Glutamatergic neuron (in vitro differentiated cells): ENCODE measurements at regions not wholly inside any gene's neighbourhood (a gene's known extent, or its start where the extent isn't known, plus 50 kb on each side); places are given as distances from the start of the nearest gene placed in this dataset.

Experiments used
- DNase-seq: peaks from one replicate; pipeline ENCODE4 v3.0.0; 2022
- H3K27ac Mint-ChIP-seq: one replicate; pipeline ENCODE4 v1.8.0; 2020; ENCODE audit warnings: mild to moderate bottlenecking, mixed read lengths, inconsistent platforms; ENCODE audit not compliant: unreplicated experiment
- H3K27me3 Mint-ChIP-seq: one replicate; pipeline ENCODE4 v1.8.0; 2020; ENCODE audit warnings: mild to moderate bottlenecking, moderate library complexity, mixed read lengths, inconsistent platforms; ENCODE audit not compliant: unreplicated experiment
- H3K36me3 Mint-ChIP-seq: one replicate; pipeline ENCODE4 v1.8.0; 2020; ENCODE audit warnings: mild to moderate bottlenecking, mixed read lengths, inconsistent platforms; ENCODE audit not compliant: unreplicated experiment
- H3K4me1 Mint-ChIP-seq: one replicate; pipeline ENCODE4 v1.8.0; 2020; ENCODE audit warnings: mild to moderate bottlenecking, low read depth, mixed read lengths, inconsistent platforms; ENCODE audit not compliant: unreplicated experiment
- H3K4me3 Mint-ChIP-seq: one replicate; pipeline ENCODE4 v1.8.0; 2020; ENCODE audit warnings: mild to moderate bottlenecking, mixed read lengths, inconsistent platforms; ENCODE audit not compliant: unreplicated experiment
- H3K9me3 Mint-ChIP-seq: one replicate; pipeline ENCODE4 v1.8.0; 2020; ENCODE audit warnings: mild to moderate bottlenecking, moderate library complexity, mixed read lengths, inconsistent platforms; ENCODE audit not compliant: unreplicated experiment
- TF ChIP-seq, protein P1 (sequence below): fragments of 200-600 bp; sonication (generic); IDR thresholded peaks from one replicate; pipeline ENCODE4 v1.5.0; 2021; ENCODE audit not compliant: partially characterized antibody, unreplicated experiment

DNA sequence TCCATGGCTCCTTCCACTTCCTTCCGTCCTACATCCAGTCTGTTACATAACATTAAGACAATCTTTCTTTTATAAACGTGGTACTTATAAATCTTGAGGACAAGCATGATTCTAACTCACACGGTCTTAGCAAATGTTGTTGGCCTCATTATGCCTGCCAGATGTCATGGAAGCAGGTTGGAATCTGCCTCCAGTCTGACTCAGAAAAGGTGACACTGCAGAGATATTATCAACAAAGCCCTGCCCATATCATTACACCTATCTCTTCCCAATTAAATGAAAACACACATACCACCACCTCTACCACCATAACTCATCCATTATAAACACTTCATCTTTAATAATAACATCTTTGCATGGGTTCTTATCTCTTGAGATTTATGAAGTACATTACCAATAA lies 334.7 kb upstream of the CHAC2 start:
- Mint-ChIP-seq H3K9me3 (no peaks in the 10 kb centered on the region), H3K4me3 (no peak overlapping the region), H3K36me3 (no peaks in the 10 kb centered on the region), H3K27me3 (no peaks in the 10 kb centered on the region), H3K4me1 (no peaks in the 10 kb centered on the region), H3K27ac (no peak overlapping the region)
- DNase-seq = no peak
- TF ChIP-seq, protein P1, sequence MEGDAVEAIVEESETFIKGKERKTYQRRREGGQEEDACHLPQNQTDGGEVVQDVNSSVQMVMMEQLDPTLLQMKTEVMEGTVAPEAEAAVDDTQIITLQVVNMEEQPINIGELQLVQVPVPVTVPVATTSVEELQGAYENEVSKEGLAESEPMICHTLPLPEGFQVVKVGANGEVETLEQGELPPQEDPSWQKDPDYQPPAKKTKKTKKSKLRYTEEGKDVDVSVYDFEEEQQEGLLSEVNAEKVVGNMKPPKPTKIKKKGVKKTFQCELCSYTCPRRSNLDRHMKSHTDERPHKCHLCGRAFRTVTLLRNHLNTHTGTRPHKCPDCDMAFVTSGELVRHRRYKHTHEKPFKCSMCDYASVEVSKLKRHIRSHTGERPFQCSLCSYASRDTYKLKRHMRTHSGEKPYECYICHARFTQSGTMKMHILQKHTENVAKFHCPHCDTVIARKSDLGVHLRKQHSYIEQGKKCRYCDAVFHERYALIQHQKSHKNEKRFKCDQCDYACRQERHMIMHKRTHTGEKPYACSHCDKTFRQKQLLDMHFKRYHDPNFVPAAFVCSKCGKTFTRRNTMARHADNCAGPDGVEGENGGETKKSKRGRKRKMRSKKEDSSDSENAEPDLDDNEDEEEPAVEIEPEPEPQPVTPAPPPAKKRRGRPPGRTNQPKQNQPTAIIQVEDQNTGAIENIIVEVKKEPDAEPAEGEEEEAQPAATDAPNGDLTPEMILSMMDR = no peak

DNA sequence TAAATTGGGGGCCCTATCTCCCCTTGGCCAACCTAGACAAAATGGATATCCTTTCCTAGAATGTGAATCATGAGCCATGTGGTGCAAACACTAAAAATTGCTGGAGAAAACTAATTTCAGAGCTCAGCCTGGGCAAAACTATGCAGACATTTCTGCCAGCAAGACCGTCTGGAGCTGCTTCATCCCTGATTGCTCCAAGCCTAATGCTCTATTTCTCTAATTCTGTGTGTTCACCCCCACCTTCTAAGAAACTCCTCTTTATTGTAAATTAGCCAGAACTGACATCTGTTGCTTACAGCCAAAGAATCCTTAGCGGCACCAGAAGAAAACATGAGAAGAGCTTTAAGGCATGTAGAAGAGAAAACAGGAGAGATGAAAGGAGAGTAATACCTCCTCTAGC lies 337.7 kb upstream of the CHAC2 start:
- Mint-ChIP-seq H3K36me3 (no peaks in the 10 kb centered on the region), H3K27me3 (no peaks in the 10 kb centered on the region), H3K4me3 (no peak overlapping the region), H3K4me1 (no peaks in the 10 kb centered on the region), H3K27ac (no peak overlapping the region), H3K9me3 (peaks cover 2% of the 10 kb centered on the region)
- TF ChIP-seq, protein P1 = no peak
- no peak for DNase-seq

DNA sequence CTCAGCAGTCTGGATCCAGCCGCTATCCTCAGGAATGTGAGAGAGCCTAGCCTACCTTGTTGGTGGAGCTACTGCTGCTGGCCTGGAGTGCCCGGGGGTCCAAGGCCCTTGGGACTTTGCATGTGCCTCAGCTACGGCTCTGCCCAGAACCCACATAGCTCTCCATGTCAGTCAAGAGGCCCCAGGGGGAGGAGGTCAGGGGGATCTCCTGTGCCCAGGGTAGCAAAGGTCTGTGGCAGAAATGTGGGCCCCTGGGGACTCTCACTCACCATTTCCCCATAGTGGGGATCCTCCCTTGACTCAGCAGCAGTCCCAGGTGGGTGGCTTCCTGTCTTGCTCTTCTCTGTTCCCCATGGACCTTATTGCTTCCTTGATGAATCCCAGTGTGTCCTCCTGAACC lies 342.7 kb upstream of the CHAC2 start:
- no peak overlapping the region for H3K4me3 Mint-ChIP-seq
- no peak for DNase-seq
- TF ChIP-seq, protein P1 = no peak
- no peaks in the 10 kb centered on the region for H3K4me1 Mint-ChIP-seq
- no peak overlapping the region for H3K27ac Mint-ChIP-seq
- H3K9me3 Mint-ChIP-seq = peaks cover 2% of the 10 kb centered on the region
- no peaks in the 10 kb centered on the region for H3K36me3 Mint-ChIP-seq
- H3K27me3 Mint-ChIP-seq = no peaks in the 10 kb centered on the region

DNA sequence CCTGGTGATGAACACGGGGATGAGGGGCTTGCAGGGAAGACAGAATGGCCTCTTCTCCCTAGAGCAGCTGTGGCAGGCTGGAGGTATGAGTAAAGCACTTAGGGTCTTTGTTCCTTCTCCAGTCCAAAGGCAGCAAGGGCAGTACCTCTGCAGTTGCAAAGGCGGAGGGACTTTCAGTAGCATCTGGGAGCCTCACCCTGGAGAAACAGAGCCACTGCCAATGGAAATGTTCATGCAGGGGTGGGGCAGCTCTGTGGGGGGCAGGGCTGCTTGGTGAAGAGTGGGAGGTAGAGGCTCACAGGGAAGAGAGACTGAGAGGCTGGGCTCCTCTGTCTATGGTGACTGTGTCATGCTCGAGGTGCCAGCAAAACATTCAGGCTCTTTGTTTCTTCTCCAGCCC lies 344.1 kb upstream of the CHAC2 start:
- TF ChIP-seq, protein P1 = no peak
- DNase-seq = no peak
- no peak overlapping the region for H3K27ac Mint-ChIP-seq
- peaks cover 2% of the 10 kb centered on the region for H3K9me3 Mint-ChIP-seq
- no peaks in the 10 kb centered on the region for H3K27me3 Mint-ChIP-seq
- H3K36me3 Mint-ChIP-seq = no peaks in the 10 kb centered on the region
- no peak overlapping the region for H3K4me3 Mint-ChIP-seq
- H3K4me1 Mint-ChIP-seq = no peaks in the 10 kb centered on the region

DNA sequence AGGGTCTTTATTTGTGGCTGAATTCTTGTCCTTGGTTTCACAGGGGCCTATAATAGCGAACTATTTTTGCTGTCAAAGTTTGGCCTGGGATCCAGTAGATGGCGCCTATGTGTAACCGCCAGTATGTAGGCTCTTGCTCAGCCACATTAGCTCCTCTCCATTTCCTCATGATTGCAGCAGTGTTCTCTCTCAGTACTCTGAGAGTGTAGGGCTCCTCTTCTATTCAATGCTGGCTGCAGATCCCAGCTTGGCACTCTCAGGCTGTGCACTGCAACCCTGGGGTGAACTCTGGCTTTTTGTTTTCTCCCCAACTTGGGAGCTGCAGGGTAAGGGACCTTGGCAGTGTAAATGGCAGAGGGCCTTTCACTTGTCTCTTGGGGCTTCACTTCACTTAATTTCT lies 344.6 kb upstream of the CHAC2 start:
- no peak overlapping the region for H3K27ac Mint-ChIP-seq
- no peaks in the 10 kb centered on the region for H3K27me3 Mint-ChIP-seq
- TF ChIP-seq, protein P1 = peak; percentile 5
- H3K4me1 Mint-ChIP-seq = no peaks in the 10 kb centered on the region
- H3K36me3 Mint-ChIP-seq = no peaks in the 10 kb centered on the region
- peaks cover 2% of the 10 kb centered on the region for H3K9me3 Mint-ChIP-seq
- DNase-seq = peak; percentile 36
- no peak overlapping the region for H3K4me3 Mint-ChIP-seq
